ENCODE measurements at regions not wholly inside any gene's neighbourhood (a gene's known extent, or its start where the extent isn't known, plus 50 kb on each side); places are given as distances from the start of the nearest gene placed in this dataset.

- no peak for TF ChIP-seq POLR2A (IDR thresholded peaks at IDR 0.05)
- no peak for TF ChIP-seq CTCF (IDR thresholded peaks at IDR 0.05)
Observed at GRCh38 chr17:17406225-17406624, 70.6 kb upstream of the MED9 start.
